ENCODE measurements at regions not wholly inside any gene's neighbourhood (a gene's known extent, or its start where the extent isn't known, plus 50 kb on each side); places are given as distances from the start of the nearest gene placed in this dataset.

DNA sequence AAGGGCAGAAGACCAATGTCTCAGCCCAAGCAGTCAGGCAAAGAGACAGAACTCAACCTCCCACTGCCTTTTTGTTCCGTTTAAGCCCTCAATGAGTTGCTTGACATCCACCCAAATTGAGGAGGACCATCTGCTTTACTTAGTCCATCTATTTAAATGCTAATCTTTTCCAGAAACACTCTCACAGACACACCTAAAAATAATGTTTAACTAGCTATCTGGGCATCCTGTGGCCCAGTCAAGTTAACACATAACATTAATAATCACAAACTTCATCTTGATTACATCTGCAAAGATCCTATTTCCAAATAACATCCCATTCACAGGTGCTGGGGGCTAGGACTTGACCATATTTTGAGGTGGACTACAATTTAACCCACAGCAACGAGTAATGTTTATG lies 115.7 kb downstream of the RAB11FIP2 start:
- no peak for DNase-seq

DNA sequence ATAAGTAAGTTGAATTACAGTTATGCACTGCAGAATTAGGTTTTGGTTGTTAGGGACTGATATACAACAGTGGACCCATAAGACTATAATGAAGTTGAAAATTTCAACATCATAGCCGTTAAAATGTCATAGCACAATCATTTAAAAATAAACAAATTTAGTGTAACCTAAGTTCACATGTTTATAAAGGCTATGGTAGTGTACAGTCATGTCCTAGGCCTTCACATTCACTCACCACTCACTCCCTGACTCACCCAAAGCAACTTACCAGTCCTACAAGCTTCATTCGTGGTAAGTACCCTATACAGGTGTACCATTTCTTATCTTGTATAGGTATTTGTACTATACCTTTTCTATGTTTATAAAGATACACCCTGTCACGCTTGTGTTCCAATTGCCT lies 113.7 kb downstream of the RAB11FIP2 start:
- DNase-seq: no peak

DNA sequence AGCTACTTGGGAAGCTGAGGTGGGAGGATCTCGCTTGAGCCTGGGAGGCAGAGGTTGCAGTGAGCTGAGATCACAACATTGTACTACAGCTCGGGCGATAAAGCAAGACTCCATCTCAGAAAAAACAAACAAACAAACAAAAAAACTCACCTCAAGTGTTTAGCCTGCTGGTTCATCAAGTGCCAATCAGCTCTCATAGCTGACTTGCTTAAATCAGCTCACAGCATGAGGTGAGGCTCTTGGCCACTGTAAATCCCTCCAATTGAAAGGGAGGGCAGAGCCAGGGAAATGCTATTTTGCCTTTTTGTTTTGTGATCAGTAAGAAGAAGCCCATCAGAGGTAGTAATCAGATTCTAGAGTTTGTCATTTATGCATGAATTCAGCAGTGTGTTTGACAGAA lies 112.3 kb downstream of the RAB11FIP2 start:
- no peak for DNase-seq

DNA sequence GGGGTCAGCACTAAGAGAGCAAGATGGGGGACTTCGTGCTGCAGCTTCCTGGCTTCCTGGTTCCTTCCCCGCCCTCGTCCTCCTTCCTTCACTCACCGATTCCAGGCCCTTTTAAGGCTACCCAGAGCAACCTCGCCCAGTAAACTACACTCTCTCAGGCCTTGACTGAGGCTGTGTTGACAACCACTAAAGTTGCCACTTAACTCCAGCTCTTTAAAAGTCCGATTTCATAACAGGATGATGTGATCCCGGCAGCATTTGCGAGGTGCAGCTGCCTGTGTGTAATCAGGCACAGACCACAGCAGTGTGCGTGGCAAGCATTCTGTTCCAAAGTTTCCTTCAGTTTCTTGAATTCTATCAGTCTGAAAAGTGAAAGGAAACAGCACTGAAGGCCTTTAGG lies 110.6 kb downstream of the RAB11FIP2 start:
- no peak for DNase-seq

DNA sequence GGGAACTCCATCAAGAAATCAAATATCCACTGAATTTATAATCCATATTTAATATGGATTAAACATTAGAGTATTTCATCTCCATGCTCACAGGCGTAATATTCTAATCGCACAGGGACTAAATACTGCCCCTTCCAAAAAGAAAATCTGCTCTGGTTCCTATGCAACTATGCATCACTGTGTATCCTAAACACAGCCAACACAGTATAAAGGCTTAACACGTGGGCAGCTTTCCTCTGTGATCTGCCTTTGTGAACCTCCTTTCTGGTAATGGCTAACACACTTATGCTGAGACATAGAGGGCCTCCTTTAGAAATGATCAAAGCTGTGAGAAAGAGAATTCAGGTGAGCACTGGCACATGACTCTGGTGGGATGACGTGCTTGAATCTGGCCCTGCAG lies 110.2 kb downstream of the RAB11FIP2 start:
- no peak for DNase-seq

DNA sequence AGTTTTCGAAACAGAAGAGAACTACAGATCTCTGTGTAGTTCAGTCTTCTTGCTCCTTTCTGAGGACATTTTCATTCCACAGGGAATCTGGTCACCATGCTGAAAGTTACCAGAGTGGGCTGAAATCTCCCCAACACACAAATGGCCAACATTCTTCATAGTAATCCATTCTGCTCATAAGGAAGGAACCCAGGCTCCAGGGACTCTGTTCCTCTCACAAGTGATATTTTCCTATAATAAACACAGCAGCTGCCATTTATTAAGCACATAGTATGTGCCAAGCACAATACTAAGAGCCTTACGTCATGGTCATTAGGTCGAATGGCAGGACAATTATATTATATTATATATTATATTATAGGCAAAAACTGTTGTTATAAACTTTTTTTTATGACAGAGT lies 109.8 kb downstream of the RAB11FIP2 start:
- no peak for DNase-seq

DNA sequence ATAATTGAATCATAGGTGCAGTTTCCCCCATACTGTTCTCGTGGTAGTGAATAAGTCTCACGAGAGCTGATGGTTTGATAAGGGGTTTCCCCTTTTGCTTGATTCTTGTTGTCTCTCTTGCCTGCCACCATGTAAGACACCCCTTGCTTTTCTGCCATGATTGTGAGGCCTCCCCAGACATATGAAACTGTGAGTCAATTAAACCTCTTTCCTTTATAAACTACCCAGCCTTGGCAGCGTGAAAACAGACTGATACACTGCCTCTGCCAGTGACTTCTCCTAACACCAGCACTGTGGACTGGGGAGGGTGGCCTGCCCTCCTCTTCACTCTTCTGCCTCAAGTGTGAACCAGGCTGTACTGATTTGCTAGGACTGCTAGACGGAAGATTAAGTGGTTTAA lies 108.6 kb downstream of the RAB11FIP2 start:
- DNase-seq: no peak

DNA sequence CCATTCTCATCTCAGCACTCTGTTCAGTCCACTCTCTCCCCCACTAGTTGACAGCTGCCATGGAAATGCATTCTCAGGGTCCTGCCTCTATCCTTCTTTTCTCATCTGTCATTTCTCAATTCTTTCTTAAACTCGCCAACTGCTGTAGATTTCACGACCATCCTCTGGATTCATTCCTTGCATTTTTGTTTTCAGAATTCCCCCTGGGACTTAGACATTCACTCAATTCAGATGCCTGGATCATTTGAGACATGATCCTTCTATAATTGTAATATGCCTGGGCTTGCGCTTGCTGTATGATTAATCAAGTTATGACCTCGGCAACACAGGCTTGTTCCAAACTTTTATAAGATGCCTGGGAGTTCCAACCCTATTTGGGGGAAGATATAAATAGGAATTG lies 104.5 kb downstream of the RAB11FIP2 start:
- no peak for DNase-seq

DNA sequence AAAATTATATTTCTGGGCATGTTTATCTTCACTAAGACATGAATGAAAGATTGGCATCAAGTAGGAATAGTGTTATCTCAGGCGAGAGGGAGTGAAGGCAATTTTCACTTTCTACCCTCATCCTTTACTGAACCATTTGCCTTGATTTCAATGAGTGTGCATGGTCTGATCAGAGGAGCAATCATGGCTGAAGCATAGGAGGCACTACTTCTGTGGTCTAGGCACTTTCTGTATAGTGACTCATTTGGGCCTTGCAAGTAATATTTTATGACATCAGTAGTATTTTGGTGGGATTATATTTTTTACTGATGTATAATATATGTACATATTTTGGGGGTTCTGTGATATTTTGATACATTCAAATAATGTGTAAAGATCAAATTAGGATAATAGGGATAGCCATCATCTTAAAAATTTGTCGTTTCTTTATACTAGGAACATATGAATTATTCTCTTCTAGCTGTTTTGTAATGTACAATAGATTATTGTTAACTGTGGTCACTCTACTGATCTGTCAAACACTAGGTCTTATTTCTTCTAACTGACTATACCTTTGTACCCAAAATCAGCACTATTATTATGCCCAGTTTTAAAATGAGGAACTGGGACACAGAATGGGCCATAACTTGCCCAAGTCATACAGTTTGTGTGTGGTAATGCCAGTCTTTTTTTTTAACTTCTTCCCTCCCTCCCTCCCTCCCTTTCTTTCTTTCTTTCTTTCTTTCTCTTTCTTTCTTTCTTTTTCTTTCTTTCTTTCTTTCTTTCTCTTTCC lies 101.9 kb downstream of the RAB11FIP2 start:
- no peak for DNase-seq

DNA sequence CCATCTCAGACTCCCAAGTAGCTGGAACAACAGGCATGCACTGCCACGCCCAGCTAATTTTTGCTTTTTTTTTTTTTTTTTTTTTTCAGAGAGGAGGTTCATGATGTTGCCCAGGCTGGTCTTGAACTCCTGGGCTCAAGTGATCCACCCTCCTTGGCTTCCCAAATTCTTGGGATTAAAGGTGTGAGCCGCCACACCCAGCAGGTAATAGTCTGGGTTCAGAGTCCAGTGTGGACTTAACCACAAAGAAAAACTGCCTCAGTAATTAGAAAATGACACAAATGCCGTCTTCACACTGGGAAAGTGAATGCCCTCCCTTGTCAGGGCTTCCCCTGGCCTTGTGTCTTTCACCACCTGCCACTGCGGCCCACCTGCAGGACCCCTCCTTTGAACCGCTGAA lies 101.1 kb downstream of the RAB11FIP2 start:
- DNase-seq: no peak

DNA sequence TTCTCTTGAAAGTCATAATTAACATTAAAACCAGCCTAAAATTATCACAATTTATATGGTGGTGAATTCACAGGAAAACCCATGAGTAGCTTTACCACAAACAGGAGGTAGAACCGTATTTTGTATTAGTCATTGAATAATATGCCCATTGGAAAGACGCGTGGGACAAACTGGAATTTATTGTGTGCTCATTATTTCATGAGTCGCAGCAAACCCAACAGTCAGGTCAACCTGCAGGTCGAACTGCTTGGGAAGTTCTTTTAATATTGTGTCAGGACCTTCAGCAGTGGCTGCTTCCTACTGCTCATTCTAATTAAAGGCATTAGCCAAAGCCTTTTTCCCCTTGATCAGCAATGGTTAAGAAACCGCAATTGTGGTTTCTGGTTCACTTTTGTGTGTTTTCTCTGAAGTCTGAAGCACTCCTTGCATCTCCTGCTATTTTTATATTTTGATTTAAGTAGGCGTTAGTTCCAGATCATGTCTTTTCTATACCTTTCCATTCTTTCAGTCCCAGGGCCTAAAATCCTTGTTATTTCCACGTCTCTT lies 100.1 kb downstream of the RAB11FIP2 start:
- no peak for DNase-seq

DNA sequence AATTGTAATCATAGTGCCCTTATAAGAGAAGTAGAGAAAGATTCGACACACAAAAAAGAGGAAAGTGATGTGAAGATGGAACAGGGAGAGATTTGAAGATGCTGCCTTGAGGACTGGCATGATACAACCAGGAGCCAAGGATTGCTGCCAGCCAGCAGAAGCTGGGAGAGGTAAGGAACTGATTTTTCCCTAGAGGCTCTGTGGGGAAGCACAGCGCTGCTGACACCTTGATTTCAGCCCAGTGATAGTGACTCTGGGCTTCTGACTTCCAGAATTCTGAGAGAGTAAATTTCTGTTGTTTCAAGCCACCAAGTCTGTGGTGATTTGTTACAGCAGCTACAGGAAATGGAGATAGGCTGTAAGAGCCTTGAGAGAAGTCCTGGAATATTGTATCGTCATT lies 98.2 kb downstream of the RAB11FIP2 start:
- DNase-seq: no peak

DNA sequence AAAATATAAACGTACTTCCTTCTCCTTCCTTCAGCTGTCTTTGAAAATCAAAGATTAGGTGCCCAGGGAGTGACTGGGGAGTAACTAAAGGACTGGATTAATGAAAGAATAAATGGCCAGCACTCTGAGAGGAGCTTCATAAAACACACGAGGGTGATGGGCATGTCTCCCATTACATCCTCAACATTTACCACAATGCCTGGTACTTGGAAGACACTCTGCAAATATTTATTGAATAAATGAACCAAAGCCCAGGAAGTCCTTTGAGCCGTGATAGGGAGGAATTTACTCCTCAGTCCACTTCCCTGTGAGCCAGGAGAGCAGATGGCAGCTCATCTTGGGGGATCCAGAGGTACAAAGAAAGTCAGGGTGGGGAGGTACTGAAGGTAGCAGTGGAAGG lies 96.3 kb downstream of the RAB11FIP2 start:
- no peak for DNase-seq
